ENCODE measurements at regions not wholly inside any gene's neighbourhood (a gene's known extent, or its start where the extent isn't known, plus 50 kb on each side); places are given as distances from the start of the nearest gene placed in this dataset.

- no peak overlapping the region for H3K4me3 ChIP-seq (ENCODE audit: low read length)
- DNase-seq = no peak
Observed at GRCh38 chr4:169342906-169343564, 72.3 kb upstream of the SH3RF1 start.

GRCh38 chr4:169342159-169342860 is 71.6 kb upstream of the SH3RF1 start:
- H3K9me3 ChIP-seq (replicated peaks; ENCODE audit: control insufficient read depth, low read depth, low read length) = no peaks in the 10 kb centered on the region
- no peaks in the 10 kb centered on the region for H3K27me3 ChIP-seq (ENCODE audit: control insufficient read depth, insufficient read depth, low read length)
- 80% methylated on average over 1 of the region's 3 CpGs for WGBS (ENCODE audit: insufficient coverage)
- H3K36me3 ChIP-seq (ENCODE audit: control insufficient read depth, insufficient read depth, low read length) = no peaks in the 10 kb centered on the region
- peak overlapping the region; percentile 11 for H3K27ac ChIP-seq (ENCODE audit: low read length)
- peaks cover 36% of the 10 kb centered on the region for H3K4me1 ChIP-seq (ENCODE audit: control insufficient read depth, insufficient read depth, low read length)
- peak; percentile 54 for DNase-seq
- no peak overlapping the region for H3K4me3 ChIP-seq (ENCODE audit: low read length)

More at GRCh38 chr4:169342906-169343564, 72.3 kb upstream of the SH3RF1 start:
- no peaks in the 10 kb centered on the region for H3K36me3 ChIP-seq (ENCODE audit: control insufficient read depth, insufficient read depth, low read length)
- H3K4me1 ChIP-seq (ENCODE audit: control insufficient read depth, insufficient read depth, low read length) = peaks cover 36% of the 10 kb centered on the region
- H3K9me3 ChIP-seq (replicated peaks; ENCODE audit: control insufficient read depth, low read depth, low read length) = no peaks in the 10 kb centered on the region
- no peak overlapping the region for H3K27ac ChIP-seq (ENCODE audit: low read length)
- no peaks in the 10 kb centered on the region for H3K27me3 ChIP-seq (ENCODE audit: control insufficient read depth, insufficient read depth, low read length)

- 71% methylated on average over 3 of the region's 4 CpGs for WGBS (ENCODE audit: insufficient coverage)
- H3K9me3 ChIP-seq (replicated peaks; ENCODE audit: control insufficient read depth, low read depth, low read length) = no peaks in the 10 kb centered on the region
- peak; percentile 11 for DNase-seq
Observed at GRCh38 chr4:169341490-169341889, 70.7 kb upstream of the SH3RF1 start.

GRCh38 chr4:169340834-169341233 is 70.1 kb upstream of the SH3RF1 start:
- H3K27me3 ChIP-seq (ENCODE audit: control insufficient read depth, insufficient read depth, low read length) = no peaks in the 10 kb centered on the region
- 80% methylated on average over 1 of the region's 3 CpGs for WGBS (ENCODE audit: insufficient coverage)
- H3K27ac ChIP-seq (ENCODE audit: low read length) = no peak overlapping the region
- no peak for DNase-seq
- H3K4me3 ChIP-seq (ENCODE audit: low read length) = no peak overlapping the region
- H3K36me3 ChIP-seq (ENCODE audit: control insufficient read depth, insufficient read depth, low read length) = no peaks in the 10 kb centered on the region
- no peaks in the 10 kb centered on the region for H3K9me3 ChIP-seq (replicated peaks; ENCODE audit: control insufficient read depth, low read depth, low read length)
- H3K4me1 ChIP-seq (ENCODE audit: control insufficient read depth, insufficient read depth, low read length) = peaks cover 33% of the 10 kb centered on the region

More at GRCh38 chr4:169341490-169341889, 70.7 kb upstream of the SH3RF1 start:
- Histone ChIP-seq H3K4me1 (ENCODE audit: control insufficient read depth, insufficient read depth, low read length) (peaks cover 36% of the 10 kb centered on the region), H3K36me3 (ENCODE audit: control insufficient read depth, insufficient read depth, low read length) (no peaks in the 10 kb centered on the region), H3K27ac (ENCODE audit: low read length) (peak overlapping the region; percentile 13), H3K4me3 (ENCODE audit: low read length) (no peak overlapping the region), H3K27me3 (ENCODE audit: control insufficient read depth, insufficient read depth, low read length) (no peaks in the 10 kb centered on the region)

GRCh38 chr4:169338241-169338640 is 67.5 kb upstream of the SH3RF1 start:
- H3K27ac ChIP-seq (ENCODE audit: low read length) = no peak overlapping the region

GRCh38 chr4:169337510-169337909 is 66.8 kb upstream of the SH3RF1 start:
- 100% methylated on average over 1 of the region's 1 CpG for WGBS (ENCODE audit: insufficient coverage)
- Histone ChIP-seq H3K36me3 (ENCODE audit: control insufficient read depth, insufficient read depth, low read length) (no peaks in the 10 kb centered on the region), H3K4me1 (ENCODE audit: control insufficient read depth, insufficient read depth, low read length) (peaks cover 16% of the 10 kb centered on the region), H3K9me3 (replicated peaks; ENCODE audit: control insufficient read depth, low read depth, low read length) (no peaks in the 10 kb centered on the region), H3K27ac (ENCODE audit: low read length) (no peak overlapping the region), H3K27me3 (ENCODE audit: control insufficient read depth, insufficient read depth, low read length) (no peaks in the 10 kb centered on the region), H3K4me3 (ENCODE audit: low read length) (no peak overlapping the region)
- DNase-seq = no peak

More at GRCh38 chr4:169338241-169338640, 67.5 kb upstream of the SH3RF1 start:
- DNase-seq = no peak
- no peaks in the 10 kb centered on the region for H3K27me3 ChIP-seq (ENCODE audit: control insufficient read depth, insufficient read depth, low read length)
- peaks cover 23% of the 10 kb centered on the region for H3K4me1 ChIP-seq (ENCODE audit: control insufficient read depth, insufficient read depth, low read length)
- no peaks in the 10 kb centered on the region for H3K9me3 ChIP-seq (replicated peaks; ENCODE audit: control insufficient read depth, low read depth, low read length)
- WGBS (ENCODE audit: insufficient coverage) = 100% methylated on average over 1 of the region's 2 CpGs
- no peak overlapping the region for H3K4me3 ChIP-seq (ENCODE audit: low read length)
- H3K36me3 ChIP-seq (ENCODE audit: control insufficient read depth, insufficient read depth, low read length) = no peaks in the 10 kb centered on the region

GRCh38 chr4:169335331-169335730 is 64.6 kb upstream of the SH3RF1 start:
- no peak for DNase-seq
- H3K27ac ChIP-seq (ENCODE audit: low read length) = no peak overlapping the region
- no peak overlapping the region for H3K4me3 ChIP-seq (ENCODE audit: low read length)
- no peaks in the 10 kb centered on the region for H3K4me1 ChIP-seq (ENCODE audit: control insufficient read depth, insufficient read depth, low read length)
- no peaks in the 10 kb centered on the region for H3K9me3 ChIP-seq (replicated peaks; ENCODE audit: control insufficient read depth, low read depth, low read length)
- H3K27me3 ChIP-seq (ENCODE audit: control insufficient read depth, insufficient read depth, low read length) = peaks cover 2% of the 10 kb centered on the region
- WGBS (ENCODE audit: insufficient coverage) = no CpG with 5 or more reads among the region's 4 CpGs
- H3K36me3 ChIP-seq (ENCODE audit: control insufficient read depth, insufficient read depth, low read length) = no peaks in the 10 kb centered on the region

- Histone ChIP-seq H3K36me3 (ENCODE audit: control insufficient read depth, insufficient read depth, low read length) (no peaks in the 10 kb centered on the region), H3K9me3 (replicated peaks; ENCODE audit: control insufficient read depth, low read depth, low read length) (no peaks in the 10 kb centered on the region), H3K4me3 (ENCODE audit: low read length) (no peak overlapping the region), H3K4me1 (ENCODE audit: control insufficient read depth, insufficient read depth, low read length) (no peaks in the 10 kb centered on the region), H3K27ac (ENCODE audit: low read length) (no peak overlapping the region), H3K27me3 (ENCODE audit: control insufficient read depth, insufficient read depth, low read length) (peaks cover 2% of the 10 kb centered on the region)
- no CpG with 5 or more reads among the region's 5 CpGs for WGBS (ENCODE audit: insufficient coverage)
- no peak for DNase-seq
Observed at GRCh38 chr4:169334335-169334734, 63.6 kb upstream of the SH3RF1 start.

GRCh38 chr4:169333265-169333664 is 62.5 kb upstream of the SH3RF1 start:
- Histone ChIP-seq H3K4me1 (ENCODE audit: control insufficient read depth, insufficient read depth, low read length) (no peaks in the 10 kb centered on the region), H3K27me3 (ENCODE audit: control insufficient read depth, insufficient read depth, low read length) (peaks cover 2% of the 10 kb centered on the region), H3K9me3 (replicated peaks; ENCODE audit: control insufficient read depth, low read depth, low read length) (no peaks in the 10 kb centered on the region), H3K4me3 (ENCODE audit: low read length) (no peak overlapping the region), H3K36me3 (ENCODE audit: control insufficient read depth, insufficient read depth, low read length) (no peaks in the 10 kb centered on the region), H3K27ac (ENCODE audit: low read length) (no peak overlapping the region)
- no peak for DNase-seq
- 98% methylated on average over 4 of the region's 4 CpGs for WGBS (ENCODE audit: insufficient coverage)

GRCh38 chr4:169332583-169332982 is 61.8 kb upstream of the SH3RF1 start:
- no peaks in the 10 kb centered on the region for H3K36me3 ChIP-seq (ENCODE audit: control insufficient read depth, insufficient read depth, low read length)
- DNase-seq = no peak
- no peak overlapping the region for H3K27ac ChIP-seq (ENCODE audit: low read length)
- H3K4me1 ChIP-seq (ENCODE audit: control insufficient read depth, insufficient read depth, low read length) = no peaks in the 10 kb centered on the region
- H3K9me3 ChIP-seq (replicated peaks; ENCODE audit: control insufficient read depth, low read depth, low read length) = no peaks in the 10 kb centered on the region
- no peak overlapping the region for H3K4me3 ChIP-seq (ENCODE audit: low read length)
- H3K27me3 ChIP-seq (ENCODE audit: control insufficient read depth, insufficient read depth, low read length) = peaks cover 2% of the 10 kb centered on the region
- 67% methylated on average over 1 of the region's 2 CpGs for WGBS (ENCODE audit: insufficient coverage)
